ENCODE measurements at regions not wholly inside any gene's neighbourhood (a gene's known extent, or its start where the extent isn't known, plus 50 kb on each side); places are given as distances from the start of the nearest gene placed in this dataset.

DNA sequence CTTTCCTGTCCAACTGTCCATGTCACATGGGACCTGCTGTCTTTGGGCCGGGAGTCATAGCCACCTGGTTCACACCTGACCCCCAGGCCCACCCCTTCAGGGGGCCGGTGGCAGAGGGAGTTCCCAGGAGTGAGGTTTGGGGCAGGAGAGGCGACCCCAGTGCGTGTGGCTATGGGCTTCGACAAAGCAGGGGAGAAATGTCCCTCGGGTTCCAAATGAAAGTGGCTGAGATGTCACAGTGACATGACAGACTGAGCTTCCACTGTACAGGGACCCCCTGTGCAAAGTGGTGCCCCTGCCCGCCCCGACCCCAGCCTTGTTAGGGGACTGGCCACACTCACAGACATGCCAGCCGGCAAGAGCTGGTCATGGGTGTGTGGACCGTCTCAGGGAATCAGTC is 1297.0 kb downstream of the BRD1 start:
- Histone ChIP-seq H3K36me3 (ENCODE audit: insufficient read depth, low read length) (no peaks in the 10 kb centered on the region), H3K9ac (ENCODE audit: insufficient read length) (no peak overlapping the region), H3K9me3 (ENCODE audit: low read depth, low read length) (no peaks in the 10 kb centered on the region), H3K4me3 (no peak overlapping the region), H3K27ac (no peak overlapping the region)
- no peak for DNase-seq (ENCODE audit: low read depth, low spot score)
- TF ChIP-seq POLR2AphosphoS5 (IDR thresholded peaks at IDR 0.05; ENCODE audit: borderline replicate concordance, low read depth, low read length), result no peak

DNA sequence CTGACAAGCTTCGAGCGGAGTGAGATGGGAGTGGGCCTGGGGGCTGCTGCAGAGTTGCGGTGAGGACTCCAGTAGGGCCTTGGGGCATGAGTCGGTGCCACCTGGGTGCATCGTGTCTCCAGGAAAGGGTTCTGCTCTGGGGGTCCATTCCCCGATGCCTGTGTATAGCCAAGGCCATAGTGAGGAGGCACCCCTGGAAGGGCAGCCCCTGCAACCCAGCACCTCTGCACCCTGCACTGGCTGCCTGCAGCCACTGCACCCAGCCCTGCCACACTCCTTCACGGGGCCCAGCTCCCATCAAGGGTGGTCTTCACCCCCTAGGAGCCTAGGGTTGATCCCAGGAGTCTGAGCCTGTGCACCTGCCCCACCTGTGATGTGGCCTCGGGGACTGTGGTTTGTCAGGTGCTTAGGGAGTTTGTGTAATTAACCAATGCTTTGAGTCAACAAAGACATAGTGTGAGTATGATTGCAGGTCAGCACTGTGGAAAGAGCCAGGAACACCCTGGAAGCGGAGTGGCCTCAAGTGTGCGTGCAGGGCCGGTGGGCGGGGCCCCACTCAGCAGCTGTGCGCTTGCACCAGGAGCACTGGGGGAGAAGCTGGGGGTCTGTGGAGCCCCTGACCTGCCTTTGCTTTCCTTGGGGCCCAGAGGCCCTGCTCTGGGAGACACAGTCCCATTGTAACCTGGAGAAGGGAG is 1299.3 kb downstream of the BRD1 start:
- Histone ChIP-seq H3K4me3 (no peak overlapping the region), H3K27ac (no peak overlapping the region), H3K36me3 (ENCODE audit: insufficient read depth, low read length) (no peaks in the 10 kb centered on the region; the same call in 1 of the 2 replicates), H3K9ac (ENCODE audit: insufficient read length) (no peak overlapping the region), H3K9me3 (ENCODE audit: low read depth, low read length) (no peaks in the 10 kb centered on the region)
- DNase-seq (ENCODE audit: low read depth, low spot score), result no peak
- TF ChIP-seq EZH2 (IDR thresholded peaks at IDR 0.05) (no peak), FOXP2 (optimal IDR thresholded peaks at IDR 0.05; ENCODE audit: control extremely low read depth, extremely low read length, insufficient read depth) (no peak), POLR2AphosphoS5 (IDR thresholded peaks at IDR 0.05; ENCODE audit: borderline replicate concordance, low read depth, low read length) (no peak)

DNA sequence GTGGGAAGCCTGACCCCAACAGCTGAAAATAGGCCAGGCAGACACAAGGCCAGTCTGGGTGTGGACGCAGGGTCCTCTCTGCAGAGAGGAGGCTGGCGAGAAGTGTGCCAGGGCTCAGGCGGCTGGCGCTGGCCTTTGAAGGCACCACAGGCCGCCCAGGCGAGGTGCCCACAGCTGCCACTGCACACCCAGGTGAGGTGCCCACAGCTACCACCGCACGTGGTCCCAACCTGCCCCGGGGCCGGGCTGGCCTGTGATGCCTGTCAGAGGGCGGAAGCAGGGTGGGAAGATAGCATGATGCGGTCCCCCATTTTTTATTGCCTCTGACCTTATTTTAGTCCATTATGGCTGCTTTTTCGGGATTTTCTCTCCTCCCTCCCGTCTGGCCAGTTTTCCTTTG is 1303.9 kb downstream of the BRD1 start:
- no peak for TF ChIP-seq EZH2 (IDR thresholded peaks at IDR 0.05)
- H3K9ac ChIP-seq (ENCODE audit: insufficient read length), result no peak overlapping the region
- no peaks in the 10 kb centered on the region; the same call in 1 of the 2 replicates for H3K36me3 ChIP-seq (ENCODE audit: insufficient read depth, low read length)
- H3K27ac ChIP-seq, result no peak overlapping the region
- DNase-seq (ENCODE audit: low read depth, low spot score), result no peak
- no peaks in the 10 kb centered on the region for H3K9me3 ChIP-seq (ENCODE audit: low read depth, low read length)
- H3K4me3 ChIP-seq, result no peak overlapping the region

DNA sequence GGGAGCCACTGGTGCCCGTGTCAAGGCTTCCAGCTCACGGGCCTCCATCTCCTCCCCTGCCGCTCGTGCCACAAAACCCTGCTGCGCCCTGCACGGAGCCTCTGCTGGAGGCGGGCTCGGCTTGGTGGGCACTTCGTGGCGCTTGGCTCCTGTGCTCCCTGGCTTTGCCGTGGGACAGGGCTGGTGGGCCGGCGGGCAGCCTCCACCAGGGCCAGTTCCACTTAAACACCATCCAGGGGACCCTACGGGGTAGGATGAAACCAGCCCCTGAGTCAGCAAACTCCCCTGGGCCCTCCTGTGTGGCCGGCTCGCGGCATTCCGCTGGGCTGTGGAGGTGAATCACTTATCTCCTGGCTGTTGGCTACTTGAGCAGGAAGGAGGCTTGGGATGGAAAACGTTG is 1304.6 kb downstream of the BRD1 start:
- Histone ChIP-seq H3K4me3 (no peak overlapping the region), H3K27ac (no peak overlapping the region), H3K9me3 (ENCODE audit: low read depth, low read length) (no peaks in the 10 kb centered on the region), H3K9ac (ENCODE audit: insufficient read length) (no peak overlapping the region), H3K36me3 (ENCODE audit: insufficient read depth, low read length) (no peaks in the 10 kb centered on the region; the same call in 1 of the 2 replicates)
- no peak for DNase-seq (ENCODE audit: low read depth, low spot score)
- TF ChIP-seq EZH2 (IDR thresholded peaks at IDR 0.05) (no peak), FOXP2 (optimal IDR thresholded peaks at IDR 0.05; ENCODE audit: control extremely low read depth, extremely low read length, insufficient read depth) (no peak), POLR2AphosphoS5 (IDR thresholded peaks at IDR 0.05; ENCODE audit: borderline replicate concordance, low read depth, low read length) (no peak)

DNA sequence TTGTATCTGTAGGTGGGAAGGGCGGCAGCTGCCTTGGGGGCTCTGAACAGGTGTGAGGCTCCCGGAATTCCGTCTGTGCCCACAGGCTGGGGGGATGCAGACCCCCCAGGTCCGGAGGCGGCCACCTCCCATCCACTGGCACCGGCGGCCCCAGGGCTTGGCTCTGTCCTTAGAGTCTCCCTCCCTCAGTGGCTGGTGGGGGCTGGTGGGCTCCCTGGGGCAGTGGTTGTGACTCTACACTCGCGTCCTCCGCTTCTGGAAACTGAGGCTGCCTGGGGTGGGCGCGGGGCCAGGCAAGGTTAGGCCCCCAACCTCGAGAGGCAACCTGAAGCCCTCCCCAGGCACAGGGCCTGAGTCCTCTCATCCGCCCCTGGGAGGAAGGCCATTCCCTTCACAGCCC is 1305.4 kb downstream of the BRD1 start:
- Histone ChIP-seq H3K4me3 (no peak overlapping the region), H3K9ac (ENCODE audit: insufficient read length) (no peak overlapping the region), H3K27ac (no peak overlapping the region), H3K9me3 (ENCODE audit: low read depth, low read length) (no peaks in the 10 kb centered on the region), H3K36me3 (ENCODE audit: insufficient read depth, low read length) (no peaks in the 10 kb centered on the region; the same call in 1 of the 2 replicates)
- no peak for TF ChIP-seq EZH2 (IDR thresholded peaks at IDR 0.05)
- no peak for TF ChIP-seq FOXP2 (optimal IDR thresholded peaks at IDR 0.05; ENCODE audit: control extremely low read depth, extremely low read length, insufficient read depth)
- TF ChIP-seq POLR2AphosphoS5 (IDR thresholded peaks at IDR 0.05; ENCODE audit: borderline replicate concordance, low read depth, low read length), result no peak
- no peak for DNase-seq (ENCODE audit: low read depth, low spot score)

DNA sequence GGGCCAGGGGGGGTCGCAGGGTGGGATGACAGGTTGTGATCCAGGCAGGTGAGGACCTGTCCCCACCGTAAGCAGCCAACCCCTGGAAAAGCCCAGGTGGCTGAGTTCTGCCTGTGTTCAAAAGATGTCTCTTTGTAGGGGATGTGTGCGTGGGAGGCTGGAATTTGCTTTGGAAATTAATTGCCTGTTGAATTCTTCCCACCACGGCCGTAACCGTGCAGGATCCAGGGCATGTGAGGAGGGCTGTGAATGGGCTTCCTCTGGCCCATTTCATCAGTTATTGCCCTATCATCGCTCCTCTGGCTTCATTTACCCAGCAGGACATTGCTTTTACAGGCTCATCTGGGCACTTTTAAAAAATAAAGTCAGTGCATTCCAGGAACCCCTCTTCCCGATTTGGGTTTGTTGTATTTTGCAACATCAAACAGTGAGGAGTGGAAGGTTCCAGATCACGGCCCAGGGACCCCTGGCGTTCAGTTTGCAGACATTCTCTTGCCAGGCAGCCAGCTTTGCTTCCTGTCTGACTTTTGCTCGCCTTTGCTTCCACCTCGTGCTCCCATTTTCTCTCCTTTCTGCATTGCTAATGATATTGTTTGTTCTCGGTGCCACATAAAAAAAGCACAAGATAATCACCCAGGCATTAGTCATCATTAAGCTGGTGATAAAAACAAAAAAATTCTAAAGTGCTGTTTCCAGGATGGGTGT is 1306.6 kb downstream of the BRD1 start:
- Histone ChIP-seq H3K9me3 (ENCODE audit: low read depth, low read length) (no peaks in the 10 kb centered on the region), H3K27ac (no peak overlapping the region), H3K36me3 (ENCODE audit: insufficient read depth, low read length) (no peaks in the 10 kb centered on the region; the same call in 1 of the 2 replicates), H3K9ac (ENCODE audit: insufficient read length) (no peak overlapping the region), H3K4me3 (no peak overlapping the region)
- DNase-seq (ENCODE audit: low read depth, low spot score), result no peak
- no peak for TF ChIP-seq EZH2 (IDR thresholded peaks at IDR 0.05)
- no peak for TF ChIP-seq POLR2AphosphoS5 (IDR thresholded peaks at IDR 0.05; ENCODE audit: borderline replicate concordance, low read depth, low read length)
- TF ChIP-seq FOXP2 (optimal IDR thresholded peaks at IDR 0.05; ENCODE audit: control extremely low read depth, extremely low read length, insufficient read depth), result no peak

DNA sequence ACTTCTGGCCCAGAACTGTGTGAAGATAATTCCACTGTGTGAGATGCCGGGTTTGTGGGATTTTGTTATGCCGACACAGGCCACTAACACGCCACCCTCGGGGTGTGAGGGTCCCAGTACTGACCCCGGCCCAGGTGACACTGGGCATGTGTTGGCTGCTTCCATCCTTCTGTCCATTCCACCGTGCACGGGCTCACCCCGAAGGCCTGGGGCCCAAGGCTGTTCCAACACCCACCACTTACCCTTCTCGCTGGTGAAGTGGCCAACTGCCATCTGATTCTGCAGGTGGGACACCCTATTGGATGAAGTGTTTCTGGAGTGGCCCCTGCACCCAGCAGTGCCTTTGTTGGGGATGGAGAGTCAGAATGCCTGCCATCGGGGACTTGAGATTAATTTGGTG is 1307.5 kb downstream of the BRD1 start:
- H3K27ac ChIP-seq, result no peak overlapping the region
- H3K9me3 ChIP-seq (ENCODE audit: low read depth, low read length), result no peaks in the 10 kb centered on the region
- TF ChIP-seq FOXP2 (optimal IDR thresholded peaks at IDR 0.05; ENCODE audit: control extremely low read depth, extremely low read length, insufficient read depth) (no peak), POLR2AphosphoS5 (IDR thresholded peaks at IDR 0.05; ENCODE audit: borderline replicate concordance, low read depth, low read length) (no peak), EZH2 (IDR thresholded peaks at IDR 0.05) (no peak)
- DNase-seq (ENCODE audit: low read depth, low spot score), result no peak
- no peak overlapping the region for H3K9ac ChIP-seq (ENCODE audit: insufficient read length)
- no peaks in the 10 kb centered on the region; the same call in 1 of the 2 replicates for H3K36me3 ChIP-seq (ENCODE audit: insufficient read depth, low read length)
- H3K4me3 ChIP-seq, result no peak overlapping the region

DNA sequence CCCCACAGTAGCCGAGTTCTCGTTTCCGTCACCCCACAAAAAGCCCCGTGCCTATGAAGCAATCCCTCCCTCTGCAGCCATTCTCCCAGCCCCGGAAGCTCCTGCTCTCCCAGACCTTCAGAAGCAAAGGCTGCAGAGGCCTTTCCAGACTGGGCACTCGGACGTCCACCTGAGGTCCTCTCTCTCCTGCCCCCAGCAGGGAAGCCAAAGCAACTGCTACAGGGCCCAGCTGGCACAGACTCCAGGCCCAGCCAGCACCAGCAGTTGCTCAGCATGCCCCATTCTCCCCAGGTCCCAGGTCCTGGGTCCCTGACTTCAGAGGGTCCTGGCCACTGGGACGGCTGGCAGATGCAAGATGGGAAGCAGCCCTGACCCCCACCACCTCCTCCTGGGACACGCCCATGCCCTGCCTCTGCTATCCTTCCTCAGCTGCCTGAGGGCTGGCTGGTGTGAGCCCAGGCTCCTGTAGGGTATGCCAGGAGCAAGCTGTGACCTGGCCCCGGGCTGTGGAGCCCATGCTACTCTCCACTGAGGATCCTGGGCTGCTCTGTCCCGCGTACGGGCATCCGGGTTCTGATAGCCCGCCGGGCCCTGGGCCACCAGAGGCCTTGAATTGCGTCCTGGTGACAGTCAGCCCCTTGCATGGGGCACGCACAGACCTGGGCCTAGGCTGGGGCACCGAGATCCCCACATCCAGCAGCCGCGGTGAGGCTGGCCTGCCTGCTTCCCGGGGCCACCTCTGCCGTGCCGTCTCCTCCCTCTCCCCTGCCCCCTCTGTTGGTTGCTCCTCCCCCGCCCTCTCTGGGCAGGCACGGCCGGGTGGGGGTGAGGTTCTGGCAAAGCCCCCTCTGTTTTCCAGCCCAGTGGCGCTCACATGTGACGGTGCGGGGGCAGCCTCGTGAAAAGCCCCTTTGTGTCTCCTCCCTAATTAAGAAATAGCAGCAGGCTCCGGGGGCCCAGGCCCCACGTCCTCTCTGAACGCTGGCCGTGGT is 1310.3 kb downstream of the BRD1 start:
- TF ChIP-seq FOXP2 (optimal IDR thresholded peaks at IDR 0.05; ENCODE audit: control extremely low read depth, extremely low read length, insufficient read depth) (no peak), EZH2 (IDR thresholded peaks at IDR 0.05) (no peak), POLR2AphosphoS5 (IDR thresholded peaks at IDR 0.05; ENCODE audit: borderline replicate concordance, low read depth, low read length) (no peak)
- DNase-seq (ENCODE audit: low read depth, low spot score), result no peak
- Histone ChIP-seq H3K9ac (ENCODE audit: insufficient read length) (no peak overlapping the region), H3K36me3 (ENCODE audit: insufficient read depth, low read length) (no peaks in the 10 kb centered on the region; the same call in 1 of the 2 replicates), H3K4me3 (no peak overlapping the region), H3K9me3 (ENCODE audit: low read depth, low read length) (no peaks in the 10 kb centered on the region), H3K27ac (no peak overlapping the region)
